HG02981 (cell line): ENCODE measurements at regions not wholly inside any gene's neighbourhood (a gene's known extent, or its start where the extent isn't known, plus 50 kb on each side); places are given as distances from the start of the nearest gene placed in this dataset.
"Not testable (repeated sequence)": the region's sequence is repeated elsewhere in the genome, so short reads cannot be mapped to it uniquely, and the experiment has no call there.

Experiments
- ATAC-seq: cut with Tn5 transposase; IDR thresholded peaks from one replicate; pipeline ENCODE4 v1.9.1; 2021; ENCODE audit warnings: mild to moderate bottlenecking, moderate library complexity; ENCODE audit not compliant: unreplicated experiment

GRCh38 chr13:33410619-33411018 is 125.1 kb upstream of the STARD13 start:
- ATAC-seq: no peak

- ATAC-seq: no peak
These were observed 125.8 kb upstream of the STARD13 start for GRCh38 chr13:33411312-33411711.

- ATAC-seq: no peak
These were observed 130.3 kb upstream of the STARD13 start for GRCh38 chr13:33415822-33416221.

- ATAC-seq: not testable (repeated sequence)
These were observed 132.8 kb upstream of the STARD13 start for GRCh38 chr13:33418224-33418953.

DNA sequence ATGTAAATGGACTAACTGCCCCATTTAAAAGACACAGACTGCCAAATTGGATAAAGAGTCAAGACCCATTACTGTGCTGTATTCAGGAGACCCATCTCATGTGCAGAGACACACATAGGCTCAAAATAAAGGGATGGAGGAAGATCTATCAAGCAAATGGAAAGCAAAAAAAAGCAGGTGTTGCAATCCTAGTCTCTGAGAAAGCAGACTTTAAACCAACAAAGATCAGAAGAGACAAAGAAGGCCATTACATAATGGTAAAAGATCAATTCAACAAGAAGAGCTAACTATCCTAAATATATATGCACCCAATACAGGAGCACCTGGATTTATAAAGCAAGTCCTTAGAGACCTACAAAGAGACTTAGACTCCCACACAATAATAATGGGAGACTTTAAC is 134.6 kb upstream of the STARD13 start:
- not testable (repeated sequence) for ATAC-seq

DNA sequence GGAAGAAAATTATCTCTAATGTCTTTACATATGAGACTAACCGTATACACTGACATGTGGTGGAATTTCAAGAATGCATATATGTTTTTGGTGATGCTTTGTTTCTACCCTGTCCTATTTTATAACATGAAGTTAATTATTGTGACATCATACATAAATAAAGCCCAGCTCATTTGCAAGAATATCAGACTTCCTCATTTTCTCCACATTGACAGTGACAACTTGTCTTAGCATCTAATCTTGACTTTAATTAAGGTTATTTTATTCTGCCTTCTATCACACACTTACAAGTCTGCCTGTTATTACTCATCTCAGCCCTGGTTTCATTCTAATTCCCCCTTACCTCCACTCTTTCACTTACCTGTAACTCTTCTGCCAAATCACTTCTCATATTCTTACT is 140.6 kb upstream of the STARD13 start:
- no peak for ATAC-seq

- ATAC-seq: no peak
These were observed 147.8 kb upstream of the STARD13 start for GRCh38 chr13:33433316-33433715.

- ATAC-seq: no peak
These were observed 149.1 kb upstream of the STARD13 start for GRCh38 chr13:33434676-33435075.

GRCh38 chr13:33435207-33435606 is 149.7 kb upstream of the STARD13 start:
- ATAC-seq: no peak

DNA sequence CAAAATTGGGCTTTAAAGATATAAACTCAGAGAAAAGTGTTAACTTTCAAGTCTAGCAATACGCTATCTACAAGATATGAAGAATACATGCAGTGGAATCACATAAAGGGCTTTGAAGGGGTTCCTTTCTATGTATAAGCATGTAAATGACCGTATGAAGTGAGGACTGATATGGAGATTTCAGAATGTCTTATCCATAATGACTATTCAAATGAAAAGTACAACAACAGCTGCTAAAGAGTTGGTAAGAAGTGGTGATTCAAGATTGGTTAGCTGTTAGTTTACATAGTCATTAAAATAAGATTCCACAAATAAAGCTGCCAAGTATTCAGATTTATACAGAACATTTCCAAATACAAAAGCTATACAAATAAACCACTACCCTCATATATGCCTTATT is 153.4 kb upstream of the STARD13 start:
- ATAC-seq: no peak

GRCh38 chr13:33441015-33441414 is 155.5 kb upstream of the STARD13 start:
- no peak for ATAC-seq

DNA sequence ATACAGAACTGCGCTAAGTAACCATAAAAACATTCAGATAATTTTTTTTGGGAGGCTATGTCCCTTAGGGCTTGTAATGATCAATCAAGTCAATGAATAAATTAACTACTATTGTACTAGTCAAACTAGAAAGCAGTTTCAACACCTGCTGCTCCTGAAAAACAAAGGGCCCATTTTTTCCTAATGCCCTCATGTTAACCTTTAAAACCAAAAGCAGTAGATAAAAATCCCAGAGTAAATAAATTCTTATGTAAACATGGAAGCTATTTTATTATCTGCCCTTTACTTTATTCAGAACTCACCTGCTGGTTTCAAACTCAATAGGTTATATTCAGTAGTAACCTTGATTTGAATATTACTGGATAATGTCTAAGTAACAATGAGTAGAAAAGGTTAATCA is 159.5 kb upstream of the STARD13 start:
- no peak for ATAC-seq

DNA sequence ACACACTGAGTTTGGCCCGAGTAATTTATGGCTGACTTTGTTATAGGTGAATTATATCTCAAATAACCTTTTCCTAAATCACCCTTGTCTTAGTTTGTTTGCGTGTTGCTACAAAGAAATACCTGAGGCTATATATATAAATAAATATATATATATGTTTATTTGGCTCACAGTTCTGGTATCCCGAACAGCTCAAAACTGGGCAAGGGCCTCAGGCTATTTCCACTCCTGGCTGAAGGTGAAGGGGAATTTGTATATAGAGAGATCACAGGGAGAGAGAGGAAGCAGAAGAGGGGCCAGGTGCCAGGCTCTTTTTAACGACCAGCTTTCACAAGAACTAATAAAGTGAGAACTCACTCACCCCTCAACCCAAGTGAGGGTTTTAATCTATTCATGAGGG is 159.9 kb upstream of the STARD13 start:
- ATAC-seq: no peak

- ATAC-seq: no peak
These were observed 161.5 kb upstream of the STARD13 start for GRCh38 chr13:33446821-33447725.

DNA sequence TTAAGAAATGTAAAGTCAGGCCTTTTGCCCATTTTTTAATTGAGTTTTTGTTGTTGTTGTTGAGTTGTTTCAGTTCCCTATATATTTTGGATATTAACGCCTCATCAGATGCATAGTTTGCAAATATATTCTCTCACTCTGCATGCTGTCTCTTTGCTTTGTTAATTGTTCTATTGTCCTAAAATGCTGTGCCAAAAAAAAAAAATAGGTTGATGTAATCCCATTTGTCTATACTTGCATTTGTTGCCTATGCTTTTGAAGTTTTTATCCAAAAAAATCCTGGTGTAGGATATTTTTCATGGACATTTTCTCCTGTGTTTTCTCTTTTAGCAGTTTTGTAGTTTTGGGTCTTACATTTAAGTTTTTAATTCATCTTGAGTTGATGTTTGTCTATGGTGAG is 163.3 kb upstream of the STARD13 start:
- no peak for ATAC-seq

GRCh38 chr13:33450956-33451709 is 165.6 kb upstream of the STARD13 start:
- no peak for ATAC-seq

DNA sequence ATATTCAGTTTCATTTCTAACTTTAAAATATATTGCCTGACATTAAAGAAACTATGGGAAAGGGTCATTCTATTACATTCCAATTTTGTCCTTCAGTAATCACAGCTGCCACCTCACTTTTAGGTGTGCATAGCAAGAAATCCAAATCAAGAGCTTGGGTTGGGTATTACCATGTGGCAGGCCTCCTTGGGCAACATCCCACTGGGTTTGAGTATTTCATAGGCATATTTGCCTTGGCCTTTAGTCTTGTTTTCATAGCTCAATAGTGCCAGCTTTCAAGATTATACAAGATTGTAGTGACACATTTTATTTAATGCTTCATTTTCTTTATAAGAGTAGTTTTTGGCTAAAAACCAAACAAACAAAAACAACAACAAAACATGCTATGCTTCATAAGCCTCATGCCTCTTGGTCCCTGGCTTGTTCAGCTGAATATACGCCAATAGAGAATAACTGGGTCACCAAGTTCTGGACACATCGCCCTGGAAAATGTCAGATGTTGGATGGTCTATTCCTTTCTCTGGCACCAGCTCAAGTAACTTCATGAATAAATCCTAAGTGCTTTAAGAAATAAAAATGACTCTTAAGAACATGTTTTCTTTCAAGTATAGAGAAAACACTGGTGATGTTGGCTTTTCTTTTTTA is 167.4 kb upstream of the STARD13 start:
- no peak for ATAC-seq

DNA sequence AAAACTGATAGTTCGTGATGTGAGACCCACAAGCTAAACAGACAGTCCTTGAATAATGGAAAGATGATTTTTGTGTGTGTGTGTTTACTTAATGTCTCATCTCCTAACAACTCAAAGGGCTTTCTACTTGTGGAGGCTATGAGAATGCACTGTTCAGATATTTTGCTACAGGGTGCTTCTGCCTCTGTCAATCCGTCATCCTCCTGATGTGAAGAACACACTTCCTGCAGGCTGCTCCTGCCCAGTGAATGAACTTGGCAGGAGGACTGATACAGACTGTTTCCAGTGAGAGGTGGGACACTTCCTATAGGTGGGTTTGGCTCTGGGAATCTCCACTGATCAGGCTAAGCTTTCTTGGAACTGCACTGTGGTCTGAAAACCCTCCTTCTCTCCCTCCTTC is 168.4 kb upstream of the STARD13 start:
- ATAC-seq: no peak

DNA sequence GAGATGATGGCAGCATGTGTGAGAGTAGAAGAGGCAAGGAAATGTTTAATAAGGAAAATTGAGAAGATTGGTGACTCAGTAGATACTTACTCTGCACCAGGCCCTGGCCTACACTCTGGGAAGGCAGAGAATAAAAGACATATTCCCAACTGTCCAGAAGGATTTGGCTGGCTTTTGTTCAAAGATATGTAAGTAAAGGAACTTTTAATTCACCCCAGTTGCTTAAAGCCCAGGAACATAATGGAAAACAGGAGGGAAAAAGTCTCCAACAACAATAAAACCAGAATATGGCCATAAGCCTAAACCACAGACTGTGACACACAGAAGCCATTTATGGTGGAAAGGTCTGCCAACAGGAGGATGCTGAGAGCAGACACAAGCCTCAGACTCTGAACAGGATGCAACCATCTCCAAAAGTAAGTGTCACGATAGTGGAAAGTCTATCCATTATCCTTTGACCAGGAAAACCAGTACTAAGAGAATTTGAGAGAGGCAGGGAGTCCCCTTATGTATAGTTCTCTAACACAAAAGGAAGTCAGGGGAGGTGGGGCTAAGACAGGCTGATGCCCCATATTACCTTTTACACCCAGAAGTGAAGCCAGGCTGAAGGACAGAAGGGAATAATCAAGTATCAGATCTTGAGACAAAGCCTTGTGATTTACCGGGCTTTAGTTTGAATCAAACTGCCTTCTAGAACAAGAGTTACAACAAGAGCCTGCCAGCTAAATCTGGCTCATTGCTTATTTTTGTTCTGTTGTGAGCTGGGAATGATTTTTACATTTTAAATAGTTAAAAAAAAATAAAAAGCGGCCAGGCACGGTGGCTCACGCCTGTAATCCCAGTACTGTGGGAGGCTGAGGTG is 169.5 kb upstream of the STARD13 start:
- ATAC-seq: no peak

- ATAC-seq: no peak
These were observed 174.1 kb upstream of the STARD13 start for GRCh38 chr13:33459702-33460101.
